NK-92 treated with Interleukin-12 subunit alpha and Interleukin-12 subunit beta, amount 100 ng/mL, for 24 hours (cell line): ENCODE measurements at regions not wholly inside any gene's neighbourhood (a gene's known extent, or its start where the extent isn't known, plus 50 kb on each side); places are given as distances from the start of the nearest gene placed in this dataset.

Source experiments
- DNase-seq: peaks from one replicate; lab custom pipeline; 2025; lab: John Stamatoyannopoulos, UW

DNA sequence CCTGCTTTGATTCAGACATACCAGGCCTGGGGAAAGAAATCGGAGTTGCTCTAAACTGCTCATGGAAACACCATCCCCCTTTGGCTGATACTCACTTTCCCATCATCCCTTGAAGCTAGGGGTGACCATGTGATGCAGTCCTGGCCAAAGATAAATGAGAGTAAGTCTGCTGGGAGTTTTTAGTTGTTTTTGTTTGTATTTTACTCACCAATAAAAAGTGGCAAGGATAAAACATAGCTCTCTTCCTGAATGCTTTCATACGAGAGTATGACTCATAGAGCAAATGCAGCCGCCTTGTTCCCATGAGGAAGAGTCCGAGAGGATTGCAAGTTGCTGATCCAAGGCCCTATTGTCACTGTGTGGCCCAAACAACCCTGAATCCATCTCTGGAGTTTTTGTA, 126.4 kb upstream of the TMEM132C start:
- DNase-seq, result no peak

DNA sequence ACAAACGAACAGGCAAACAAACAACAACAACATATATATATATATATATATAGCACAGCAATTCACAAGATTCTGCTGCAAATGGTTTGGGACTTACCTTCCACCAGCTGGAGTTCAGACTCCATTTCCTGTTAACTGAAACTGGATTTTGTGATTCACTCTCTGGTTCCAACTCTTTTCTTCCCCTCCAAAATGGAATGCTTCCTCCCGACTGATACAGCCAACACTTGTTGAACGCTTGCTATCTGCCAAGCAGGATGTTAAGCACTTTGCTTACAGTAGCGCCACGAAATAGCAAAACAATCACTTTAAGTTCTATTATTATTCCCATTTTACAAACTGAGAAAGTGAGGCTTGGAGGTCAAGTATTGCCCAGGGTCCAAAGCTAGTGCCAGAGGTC, 116.0 kb upstream of the TMEM132C start:
- DNase-seq, result no peak

DNA sequence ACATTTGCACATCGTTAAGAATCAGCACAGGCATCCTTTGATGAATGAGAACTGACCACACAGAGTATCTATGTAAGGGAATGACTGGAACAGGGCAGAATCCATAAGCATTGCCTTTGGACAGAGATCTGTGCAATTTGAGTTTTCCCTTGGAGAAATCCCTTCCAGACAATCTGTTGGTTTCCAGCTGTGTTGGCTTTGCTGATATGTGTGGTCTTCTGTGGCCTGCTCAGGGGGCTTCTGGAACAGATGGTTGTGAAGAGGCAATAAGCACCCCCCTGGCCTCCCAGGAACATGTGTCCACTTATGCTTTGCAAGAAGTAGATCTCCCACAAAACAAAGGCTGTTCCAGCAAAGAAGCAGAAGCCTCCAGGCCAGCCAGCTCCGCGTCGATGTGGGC, 111.4 kb upstream of the TMEM132C start:
- no peak for DNase-seq

DNA sequence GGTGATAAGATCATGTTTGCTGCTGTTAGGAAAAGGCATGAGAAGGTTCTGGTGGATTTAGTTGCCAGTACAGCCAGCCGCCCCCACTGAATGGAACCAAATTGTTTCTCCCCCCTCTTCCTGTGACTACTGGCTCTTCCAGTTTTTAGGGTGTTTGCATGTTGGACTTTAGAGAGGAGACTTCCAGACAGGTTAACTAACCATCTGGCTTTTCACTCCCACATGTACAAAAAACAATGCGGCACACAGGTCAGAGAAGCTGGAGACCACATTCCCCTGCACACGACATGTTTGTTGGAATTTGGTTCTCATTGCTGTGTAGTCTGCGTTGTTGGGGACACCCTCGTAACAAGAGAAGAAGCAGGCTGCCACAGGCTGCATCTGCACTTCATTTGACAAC, 103.9 kb upstream of the TMEM132C start:
- no peak for DNase-seq

DNA sequence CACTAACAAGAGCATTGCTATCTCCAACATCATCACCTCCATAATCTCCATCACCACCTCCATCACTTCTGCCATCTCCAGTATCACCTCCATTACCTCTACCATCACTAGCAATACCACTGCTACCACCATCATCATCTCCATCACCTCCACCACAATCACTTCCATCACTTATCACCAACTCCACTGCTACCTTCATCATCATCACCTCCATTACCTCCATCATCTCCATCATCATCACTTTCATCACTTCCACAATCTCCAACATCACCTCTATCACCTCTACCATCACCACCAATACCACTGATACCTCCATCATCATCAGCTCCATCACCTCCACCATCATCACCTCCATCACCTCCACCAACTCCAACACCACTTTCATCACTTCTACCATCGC, 102.4 kb upstream of the TMEM132C start:
- DNase-seq, result no peak

DNA sequence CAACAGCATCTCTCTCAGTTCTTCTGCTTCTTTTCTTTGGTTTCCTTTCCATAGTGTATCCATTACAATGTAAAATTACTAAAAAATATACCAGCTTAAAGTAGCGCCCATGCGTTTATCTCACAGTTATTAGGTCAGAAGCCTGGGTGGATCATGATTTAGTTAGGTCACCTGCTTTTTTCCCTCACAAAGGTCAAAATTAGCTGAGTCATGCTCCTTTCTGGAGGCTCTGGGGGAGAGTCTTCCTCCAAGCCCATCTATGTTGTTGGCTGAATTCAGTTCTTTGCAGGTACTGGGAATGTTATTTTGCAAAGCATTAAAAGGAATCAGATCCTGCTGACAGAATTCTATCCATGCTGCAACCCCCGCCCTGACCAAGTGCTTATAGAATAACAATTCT, 101.6 kb upstream of the TMEM132C start:
- DNase-seq, result no peak

DNA sequence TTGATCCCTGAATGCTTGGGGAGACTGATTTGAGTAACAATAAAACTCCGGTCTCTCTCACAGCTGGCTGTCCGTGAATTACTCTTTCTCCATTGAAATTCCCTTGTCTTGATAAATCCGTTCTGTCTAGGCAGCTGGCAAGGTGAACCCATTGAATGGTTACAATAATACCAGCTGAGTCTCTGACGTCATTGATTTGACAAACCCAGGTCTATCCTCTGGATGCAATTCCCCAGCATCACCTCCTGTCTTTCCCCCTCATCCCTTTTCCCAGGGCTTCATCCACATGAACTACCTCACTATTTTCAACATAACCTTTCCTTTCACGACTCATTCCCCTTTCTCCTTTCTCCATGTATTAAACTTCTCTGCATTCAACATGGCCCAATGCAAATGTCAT, 98.7 kb upstream of the TMEM132C start:
- DNase-seq, result no peak

DNA sequence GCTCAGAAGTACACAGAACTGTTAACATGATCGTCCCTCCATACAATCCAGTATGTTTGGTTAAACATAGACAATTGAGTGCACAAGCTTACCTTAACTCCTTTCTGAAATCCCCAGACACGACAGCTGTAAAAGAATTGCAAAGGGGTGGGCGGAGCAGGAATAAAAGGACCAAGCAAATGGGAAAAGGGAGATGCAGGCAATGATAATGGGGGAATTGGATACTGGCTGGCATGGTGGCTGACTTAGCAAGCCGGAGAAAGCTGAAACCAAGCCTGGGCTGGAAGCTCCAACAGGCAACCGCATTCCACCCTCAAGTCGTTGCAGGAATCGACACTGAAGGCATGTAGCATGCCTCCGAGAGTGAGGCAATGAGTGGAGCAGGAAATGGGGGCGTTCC, 96.8 kb upstream of the TMEM132C start:
- DNase-seq, result no peak

DNA sequence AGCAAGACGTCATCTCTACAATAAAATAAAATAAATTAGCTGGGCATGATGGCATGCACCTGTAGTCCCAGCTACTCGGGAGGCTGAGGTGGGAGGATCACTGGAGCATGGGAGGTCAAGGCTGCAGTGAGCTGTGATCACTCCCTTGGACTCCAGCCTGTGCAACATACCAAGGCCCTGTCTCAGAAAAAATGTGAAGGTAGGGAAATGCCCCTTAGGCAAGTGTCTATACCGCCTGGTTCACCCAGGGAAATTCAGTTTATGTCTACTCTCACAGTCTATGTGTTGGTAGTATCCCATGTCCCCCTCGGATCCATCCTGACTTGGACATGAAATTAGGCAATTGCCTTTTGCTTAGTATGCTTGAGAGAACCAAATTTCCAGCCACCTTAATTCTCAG, 88.4 kb upstream of the TMEM132C start:
- DNase-seq, result no peak

DNA sequence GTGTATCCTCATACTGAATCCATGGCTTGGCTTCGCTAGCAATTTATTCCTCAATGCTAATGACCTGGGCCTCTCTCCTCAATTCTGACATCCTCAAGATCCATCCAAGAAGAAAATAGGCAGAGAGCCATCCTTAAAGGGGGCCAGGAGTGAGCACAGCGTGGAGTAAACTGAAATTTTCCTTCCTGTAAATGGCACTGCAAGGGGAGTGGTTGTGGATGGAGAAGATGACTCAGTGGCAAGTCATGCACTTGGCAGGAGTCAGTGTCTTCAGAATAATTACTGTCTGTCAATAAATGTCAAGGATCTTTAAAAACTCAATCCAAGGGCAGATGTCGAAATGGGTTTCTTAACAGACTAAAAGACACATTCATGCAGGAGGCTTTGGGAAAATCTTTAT, 88.0 kb upstream of the TMEM132C start:
- no peak for DNase-seq

DNA sequence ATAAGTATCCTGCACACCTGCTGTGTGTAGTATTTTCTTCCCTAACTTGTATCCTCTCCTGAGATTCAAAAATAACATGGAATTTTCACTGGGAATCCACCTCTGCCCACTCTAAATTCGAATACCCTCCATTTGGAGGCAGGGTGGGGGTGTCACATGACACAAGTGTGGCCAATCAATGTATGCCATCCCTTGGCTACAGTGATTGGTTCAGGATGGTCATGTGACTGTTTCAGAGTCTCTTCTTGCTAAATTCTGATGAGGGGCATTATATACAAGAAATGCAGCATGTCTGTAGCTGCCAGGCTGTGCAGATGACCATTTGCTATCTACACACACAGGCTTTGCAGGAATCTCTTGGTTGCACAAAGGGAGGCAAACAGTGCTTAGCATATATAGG, 86.8 kb upstream of the TMEM132C start:
- DNase-seq, result no peak

DNA sequence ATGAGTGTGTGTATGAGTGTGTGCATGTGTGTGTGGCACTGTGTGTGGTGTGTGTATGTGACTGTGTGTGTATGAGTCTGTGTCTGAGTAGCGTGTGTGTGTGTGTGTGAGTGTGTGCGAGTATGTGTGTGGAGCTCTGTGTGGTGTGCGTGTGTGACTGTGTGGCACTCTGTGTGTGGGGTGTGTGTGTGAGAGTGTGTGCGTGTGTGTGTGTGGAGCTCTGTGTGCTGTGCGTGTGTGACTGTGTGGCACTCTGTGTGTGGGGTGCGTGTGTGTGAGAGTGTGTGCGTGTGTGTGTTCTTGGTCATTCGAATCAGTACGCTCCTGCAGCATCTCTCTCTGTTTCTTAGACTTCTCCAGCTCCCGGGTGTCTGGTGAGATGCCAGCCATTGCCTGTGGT, 76.9 kb upstream of the TMEM132C start:
- no peak for DNase-seq

DNA sequence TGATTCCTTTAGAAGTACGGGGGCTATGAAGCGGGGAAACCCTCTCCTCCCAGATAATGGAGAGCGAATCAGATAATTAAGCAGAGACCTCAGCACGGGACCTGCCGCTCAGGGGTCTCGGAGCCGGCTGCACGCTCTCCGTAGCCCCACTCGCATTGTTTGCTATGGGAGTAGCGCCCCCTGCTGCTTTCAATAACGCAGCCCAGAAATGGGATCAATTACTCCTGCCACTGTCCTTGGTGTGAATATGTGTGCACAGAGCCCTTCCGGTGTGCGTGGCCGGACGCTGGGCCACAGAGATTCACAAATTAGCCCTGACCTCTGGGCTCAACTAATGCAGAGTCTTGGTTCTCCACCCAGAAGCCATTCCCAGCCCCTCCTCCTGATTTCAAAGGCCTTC, 76.4 kb upstream of the TMEM132C start:
- no peak for DNase-seq

DNA sequence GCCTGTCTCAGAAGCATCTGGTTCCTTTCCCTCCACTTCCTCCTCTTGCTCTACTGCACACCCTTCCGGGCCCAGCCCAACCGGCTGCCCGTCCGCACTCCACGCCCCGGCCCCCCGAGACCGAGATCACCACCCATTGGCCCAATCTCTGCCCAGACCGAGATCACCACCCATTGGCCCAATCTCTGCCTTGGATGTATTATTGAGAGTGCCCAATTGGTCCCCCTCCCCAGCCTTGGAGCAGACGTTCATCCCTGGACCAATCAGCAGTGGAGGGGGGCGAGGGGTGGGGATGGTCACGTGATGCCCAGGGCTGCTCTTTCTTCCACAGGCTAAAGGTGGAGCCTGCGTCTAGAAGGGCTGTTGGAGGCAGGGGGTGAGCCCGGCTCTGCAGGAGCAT, 75.6 kb upstream of the TMEM132C start:
- no peak for DNase-seq

DNA sequence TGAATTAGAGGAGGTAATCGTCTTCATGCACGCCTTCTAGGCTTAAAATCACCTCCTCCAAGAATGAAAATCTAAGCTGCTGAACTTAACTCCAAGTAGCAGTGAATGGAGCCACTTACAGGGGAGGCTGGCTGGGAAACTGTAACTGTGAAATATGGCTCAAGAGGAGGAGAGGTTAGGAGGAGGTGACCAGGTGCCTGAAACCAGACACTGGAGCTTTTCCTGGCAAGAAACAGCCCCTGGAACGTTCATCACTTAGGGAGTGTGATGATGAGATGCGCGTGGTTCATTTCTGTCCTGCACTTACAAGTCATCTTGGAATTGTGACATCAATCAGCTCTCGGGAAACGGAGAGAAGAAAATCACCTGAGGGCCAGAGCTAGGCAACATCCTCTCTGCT, 62.3 kb upstream of the TMEM132C start:
- DNase-seq, result no peak

DNA sequence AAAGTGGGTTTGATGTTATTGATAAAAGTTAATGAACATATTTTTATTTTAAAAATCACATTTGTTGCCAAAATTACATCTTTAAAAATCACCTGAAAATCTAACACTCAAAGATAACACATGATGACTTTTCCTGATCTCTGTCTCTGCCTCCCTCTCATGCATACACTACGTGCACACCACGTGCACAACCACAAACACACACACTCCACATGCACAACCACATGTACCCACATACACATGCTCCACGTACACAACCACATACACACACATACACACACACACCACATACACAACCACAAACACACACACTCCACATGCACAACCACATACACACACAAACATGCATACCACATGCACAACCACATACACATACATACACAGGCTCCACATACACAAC, 61.8 kb upstream of the TMEM132C start:
- no peak for DNase-seq

DNA sequence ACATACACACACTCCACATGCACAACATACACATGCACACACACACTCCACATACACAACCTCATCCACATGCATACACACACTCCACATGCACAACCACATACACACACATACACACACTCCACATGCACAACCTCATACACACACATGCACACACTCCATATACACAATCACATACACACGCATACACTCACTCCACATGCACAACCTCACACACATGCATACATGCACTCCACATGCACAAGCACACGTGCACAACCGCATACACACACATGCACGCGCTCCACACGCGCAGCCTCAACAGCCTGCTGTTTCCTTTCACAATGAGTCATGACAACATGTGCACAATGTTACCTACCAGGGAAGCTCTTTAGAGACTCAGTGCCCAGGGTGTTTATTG, 61.2 kb upstream of the TMEM132C start:
- no peak for DNase-seq
